Coronary artery (tissue), 2 donors: ENCODE measurements at regions not wholly inside any gene's neighbourhood (a gene's known extent, or its start where the extent isn't known, plus 50 kb on each side); places are given as distances from the start of the nearest gene placed in this dataset.

Experiments
- DNase-seq: peaks from one replicate; pipeline ENCODE4 v3.0.0-alpha.2; 2017; ENCODE audit warnings: low spot score
- H3K27ac ChIP-seq, 2 donors: fragments of 200-600 bp; sonication (generic); one replicate each; pipeline ENCODE4 v1.5.1; 2016 to 2019
- H3K4me3 ChIP-seq: fragments of 200-600 bp; sonication (generic); 2 replicates; pipeline ENCODE4 v1.5.1; 2016; ENCODE audit warnings: mild to moderate bottlenecking, moderate library complexity
- CTCF ChIP-seq: fragments of 200-600 bp; sonication (generic); IDR thresholded peaks from one replicate; pipeline ENCODE4 v1.5.1; 2019; ENCODE audit warnings: antibody characterized with exemption

GRCh38 chr5:71862507-71863060, 143.5 kb downstream of the CARTPT start:
- H3K27ac ChIP-seq: no peak overlapping the region
- no peak for DNase-seq
- H3K4me3 ChIP-seq: no peak overlapping the region
- no peak for TF ChIP-seq CTCF

GRCh38 chr5:71864730-71865601, 145.9 kb downstream of the CARTPT start:
- H3K27ac ChIP-seq: no peak overlapping the region
- no peak for TF ChIP-seq CTCF
- H3K4me3 ChIP-seq: no peak overlapping the region
- DNase-seq: no peak

GRCh38 chr5:71865665-71866320, 146.7 kb downstream of the CARTPT start:
- H3K27ac ChIP-seq: no peak overlapping the region
- no peak overlapping the region for H3K4me3 ChIP-seq
- no peak for DNase-seq
- no peak for TF ChIP-seq CTCF

GRCh38 chr5:71872311-71872864, 153.3 kb downstream of the CARTPT start:
- H3K4me3 ChIP-seq: no peak overlapping the region
- H3K27ac ChIP-seq: no peak overlapping the region
- DNase-seq: no peak
- no peak for TF ChIP-seq CTCF

GRCh38 chr5:71873191-71873591, 154.1 kb downstream of the CARTPT start:
- no peak for DNase-seq
- no peak for TF ChIP-seq CTCF

GRCh38 chr5:71874521-71874920, 155.4 kb downstream of the CARTPT start:
- Histone ChIP-seq H3K4me3 (no peak overlapping the region), H3K27ac (no peak overlapping the region)
- no peak for DNase-seq
- TF ChIP-seq CTCF: no peak

More at GRCh38 chr5:71873191-71873591, 154.1 kb downstream of the CARTPT start:
- Histone ChIP-seq H3K27ac (no peak overlapping the region), H3K4me3 (no peak overlapping the region)
